AG04450 (cell line): ENCODE measurements at regions not wholly inside any gene's neighbourhood (a gene's known extent, or its start where the extent isn't known, plus 50 kb on each side); places are given as distances from the start of the nearest gene placed in this dataset.

Experiments
- CTCF ChIA-PET: fragments of 300-600, 350-600 bp; formaldehyde crosslinking; extraction: SDS; loops from one replicate; lab custom pipeline; 2022; ENCODE audit warnings: antibody characterized with exemption, inconsistent platforms; lab: Charles Lee
- POLR2A ChIA-PET: fragments of 350-600 bp; formaldehyde crosslinking; extraction: SDS; loops from one replicate; lab custom pipeline; 2021; ENCODE audit warnings: antibody characterized with exemption, inconsistent platforms; lab: Yijun Ruan, JAX
- DNase-seq: peaks from one replicate; pipeline ENCODE4 v3.0.0-alpha.2; 2011; ENCODE audit warnings: low read depth, low spot score
- H3K27ac ChIP-seq: one replicate; pipeline ENCODE4 v1.5.1; 2012; ENCODE audit warnings: low read depth, low read length, control low read depth
- H3K27me3 ChIP-seq: one replicate; pipeline ENCODE4 v1.6.0; 2012; ENCODE audit warnings: low read length; ENCODE audit not compliant: control insufficient read depth, insufficient read depth
- H3K4me3 ChIP-seq: 2 replicates; pipeline ENCODE4 v1.5.1; 2011; ENCODE audit warnings: mild to moderate bottlenecking, low read depth, low read length, control low read depth
- H3K9me3 ChIP-seq: 2 replicates; pipeline ENCODE4 v1.5.1; 2012; ENCODE audit warnings: low read length; ENCODE audit not compliant: control insufficient read depth, insufficient read depth
- TF ChIP-seq, protein P1 (sequence below): IDR thresholded peaks from 2 replicates; pipeline ENCODE4 v1.5.1; 2011; ENCODE audit warnings: low read depth, low read length, control low read depth, inconsistent platforms

DNA sequence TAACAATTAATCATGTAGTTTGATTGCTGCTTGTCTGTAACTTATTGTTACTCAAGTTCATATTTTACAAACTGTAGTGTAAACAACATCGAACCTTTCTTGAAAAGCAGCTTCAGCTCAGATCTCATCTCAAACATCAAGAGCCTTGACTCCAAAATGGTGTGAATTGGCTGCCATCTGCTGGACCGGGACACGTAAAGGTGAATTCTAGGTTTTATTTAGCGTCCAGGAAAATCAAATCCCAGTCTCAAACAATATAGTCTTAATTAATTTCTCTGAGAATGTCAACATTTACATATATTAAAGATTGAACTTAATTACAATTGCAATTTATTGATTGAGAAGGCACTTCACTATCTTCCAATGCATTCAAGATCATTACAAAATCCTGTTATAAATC lies 453.0 kb downstream of the GALR1 start:
- Histone ChIP-seq H3K27ac (no peak overlapping the region), H3K27me3 (no peaks in the 10 kb centered on the region), H3K4me3 (no peak overlapping the region), H3K9me3 (peaks cover 28% of the 10 kb centered on the region)
- POLR2A ChIA-PET = no interaction called here
- TF ChIP-seq, protein P1, sequence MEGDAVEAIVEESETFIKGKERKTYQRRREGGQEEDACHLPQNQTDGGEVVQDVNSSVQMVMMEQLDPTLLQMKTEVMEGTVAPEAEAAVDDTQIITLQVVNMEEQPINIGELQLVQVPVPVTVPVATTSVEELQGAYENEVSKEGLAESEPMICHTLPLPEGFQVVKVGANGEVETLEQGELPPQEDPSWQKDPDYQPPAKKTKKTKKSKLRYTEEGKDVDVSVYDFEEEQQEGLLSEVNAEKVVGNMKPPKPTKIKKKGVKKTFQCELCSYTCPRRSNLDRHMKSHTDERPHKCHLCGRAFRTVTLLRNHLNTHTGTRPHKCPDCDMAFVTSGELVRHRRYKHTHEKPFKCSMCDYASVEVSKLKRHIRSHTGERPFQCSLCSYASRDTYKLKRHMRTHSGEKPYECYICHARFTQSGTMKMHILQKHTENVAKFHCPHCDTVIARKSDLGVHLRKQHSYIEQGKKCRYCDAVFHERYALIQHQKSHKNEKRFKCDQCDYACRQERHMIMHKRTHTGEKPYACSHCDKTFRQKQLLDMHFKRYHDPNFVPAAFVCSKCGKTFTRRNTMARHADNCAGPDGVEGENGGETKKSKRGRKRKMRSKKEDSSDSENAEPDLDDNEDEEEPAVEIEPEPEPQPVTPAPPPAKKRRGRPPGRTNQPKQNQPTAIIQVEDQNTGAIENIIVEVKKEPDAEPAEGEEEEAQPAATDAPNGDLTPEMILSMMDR = no peak
- DNase-seq = no peak
- CTCF ChIA-PET = no interaction called here

DNA sequence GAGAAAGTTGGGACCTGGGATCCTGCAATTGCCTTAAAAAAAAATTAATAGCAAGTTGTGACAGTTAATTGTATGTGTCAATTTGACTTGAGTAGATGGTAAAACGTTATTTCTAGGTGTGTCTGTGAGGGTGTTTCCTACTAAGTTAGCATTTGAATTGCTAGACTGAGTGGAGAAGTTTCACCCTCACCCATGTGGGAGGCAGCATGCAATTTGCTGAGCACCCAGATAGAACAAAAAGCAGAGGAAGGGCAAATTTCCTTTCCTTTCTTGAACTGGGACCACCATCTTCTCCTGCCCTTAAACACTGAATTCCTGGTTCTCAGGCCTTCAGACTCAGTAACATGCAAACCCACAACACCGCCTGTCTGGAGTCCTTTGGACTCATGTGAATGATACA lies 455.7 kb downstream of the GALR1 start:
- no peak overlapping the region for H3K4me3 ChIP-seq
- H3K27ac ChIP-seq = no peak overlapping the region
- ChIA-PET POLR2A (no interaction called here), CTCF (no interaction called here)
- no peak for DNase-seq
- H3K9me3 ChIP-seq = peaks cover 25% of the 10 kb centered on the region; the same call in 1 of the 2 replicates
- TF ChIP-seq, protein P1 = no peak
- no peaks in the 10 kb centered on the region for H3K27me3 ChIP-seq

DNA sequence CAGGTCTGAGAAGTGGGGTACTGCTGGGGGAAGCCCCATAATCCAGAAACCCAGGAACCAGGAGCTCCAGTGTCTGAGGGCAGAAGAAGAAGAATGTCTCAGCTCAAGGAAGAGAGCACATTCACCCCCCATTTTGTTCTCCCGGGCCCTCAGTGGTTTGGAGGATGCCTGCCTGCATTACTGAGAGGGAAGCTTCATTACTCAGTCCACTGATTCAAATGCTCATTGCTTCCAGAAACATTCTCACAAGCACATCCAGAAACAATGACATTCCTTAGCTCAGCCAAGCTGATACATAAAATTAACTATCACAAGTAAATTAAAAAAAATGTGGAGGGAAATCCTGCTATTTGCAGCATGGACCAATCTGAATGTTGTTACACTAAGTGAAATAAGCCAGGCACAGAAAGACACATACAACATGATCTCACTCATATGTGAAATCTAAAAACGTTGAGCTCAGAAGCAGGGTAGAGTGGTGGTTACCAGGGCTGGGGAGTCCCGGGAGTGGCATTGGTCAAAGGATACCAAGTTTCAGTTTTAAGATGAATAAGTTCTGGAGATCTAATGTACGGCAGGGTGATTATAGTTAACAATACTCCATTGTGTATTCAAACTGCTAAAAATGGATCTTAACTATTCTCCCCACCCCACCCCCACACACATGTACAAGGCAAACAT lies 459.3 kb downstream of the GALR1 start:
- Histone ChIP-seq H3K27me3 (no peaks in the 10 kb centered on the region), H3K27ac (no peak overlapping the region), H3K9me3 (peaks cover 25% of the 10 kb centered on the region; the same call in 1 of the 2 replicates), H3K4me3 (no peak overlapping the region)
- TF ChIP-seq, protein P1 = no peak
- ChIA-PET POLR2A (no interaction called here), CTCF (no interaction called here)
- no peak for DNase-seq

DNA sequence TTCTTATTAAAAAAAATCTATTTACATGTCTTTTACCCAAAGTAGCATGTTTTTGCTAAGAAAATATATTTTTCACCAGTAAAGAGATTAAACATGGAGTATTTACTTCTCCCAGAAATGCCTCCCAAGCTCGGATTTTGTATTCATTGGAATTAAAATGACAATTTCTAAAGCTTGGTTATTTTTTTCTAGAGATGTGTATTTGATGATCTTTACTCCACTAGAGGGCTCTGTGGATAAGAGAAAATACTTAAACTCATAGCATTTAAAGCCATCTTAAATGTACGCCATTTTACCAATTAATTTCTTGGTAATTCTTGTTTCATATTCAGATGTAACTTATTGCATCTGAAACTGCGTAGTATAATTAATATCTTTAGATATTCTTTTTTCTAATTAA lies 461.4 kb downstream of the GALR1 start:
- H3K9me3 ChIP-seq = peaks cover 10% of the 10 kb centered on the region; the same call in 1 of the 2 replicates
- H3K4me3 ChIP-seq = no peak overlapping the region
- TF ChIP-seq, protein P1 = no peak
- CTCF ChIA-PET = no interaction called here
- no peak for DNase-seq
- POLR2A ChIA-PET = no interaction called here
- no peaks in the 10 kb centered on the region for H3K27me3 ChIP-seq
- H3K27ac ChIP-seq = no peak overlapping the region

DNA sequence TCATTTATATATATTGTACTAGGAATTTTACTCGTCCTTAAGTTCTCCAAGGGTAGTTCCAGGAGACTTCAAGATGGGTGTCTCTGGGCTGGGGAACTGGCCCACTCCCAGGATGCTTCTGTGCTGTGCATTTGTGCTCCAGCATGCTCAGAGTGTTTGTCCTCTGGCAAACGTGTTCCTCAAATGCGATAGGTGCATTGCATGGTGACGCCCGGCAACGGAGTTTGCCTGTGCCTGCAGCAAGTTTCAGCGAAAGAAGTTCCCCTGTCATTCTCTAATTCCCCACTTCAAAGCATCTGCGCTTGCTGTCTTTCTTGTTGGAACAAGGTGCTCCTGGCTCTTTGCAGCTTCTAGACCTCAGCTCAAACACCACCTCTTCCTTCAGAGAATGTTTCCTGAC lies 465.1 kb downstream of the GALR1 start:
- TF ChIP-seq, protein P1 = no peak
- DNase-seq = no peak
- no peaks in the 10 kb centered on the region for H3K27me3 ChIP-seq
- ChIA-PET POLR2A (no interaction called here), CTCF (no interaction called here)
- H3K4me3 ChIP-seq = no peak overlapping the region
- peaks cover 17% of the 10 kb centered on the region for H3K9me3 ChIP-seq
- no peak overlapping the region for H3K27ac ChIP-seq
